ENCODE measurements at regions not wholly inside any gene's neighbourhood (a gene's known extent, or its start where the extent isn't known, plus 50 kb on each side); places are given as distances from the start of the nearest gene placed in this dataset.
"Not testable (repeated sequence)": the region's sequence is repeated elsewhere in the genome, so short reads cannot be mapped to it uniquely, and the experiment has no call there.

GRCh38 chr13:74536649-74537048 lies 402.4 kb upstream of the KLF12 start:
- H3K27ac Mint-ChIP-seq; H3K9me3 ChIP-seq; H3K36me3 ChIP-seq (ENCODE audit: control insufficient read depth in 2 of 2, extremely low read depth in 1 of 2, insufficient read depth in 1 of 2, low read length in 1 of 2); POLR2A ChIA-PET; H3K4me1 ChIP-seq (ENCODE audit: control insufficient read depth in 1 of 2, extremely low read depth in 1 of 2, insufficient read depth in 2 of 2, low read length in 2 of 2); H3K27me3 ChIP-seq (replicated peaks in 1 of 2; ENCODE audit: control insufficient read depth in 2 of 2, extremely low read depth in 1 of 2, insufficient read depth in 2 of 2, low read length in 1 of 2); H3K9me3 Mint-ChIP-seq; H3K27ac ChIP-seq (ENCODE audit: low read length); DNase-seq; ATAC-seq (replicated peaks in 1 of 4); H3K4me1 Mint-ChIP-seq; H3K36me3 Mint-ChIP-seq; H3K4me3 Mint-ChIP-seq; H3K27me3 Mint-ChIP-seq; H3K4me3 ChIP-seq (ENCODE audit: control insufficient read depth in 1 of 2, extremely low read depth in 1 of 2, low read length in 1 of 2); CTCF ChIA-PET: not testable (repeated sequence)
- 82% methylated on average over 7 of the region's 11 CpGs for WGBS (ENCODE audit: insufficient coverage)

GRCh38 chr13:74533226-74533625 lies 399.0 kb upstream of the KLF12 start:
- CTCF ChIA-PET = no interaction called here
- H3K4me1 Mint-ChIP-seq = no peaks in the 10 kb centered on the region

GRCh38 chr13:74530011-74530410 lies 395.8 kb upstream of the KLF12 start:
- WGBS (ENCODE audit: insufficient coverage) = no CpG with 5 or more reads among the region's 1 CpG
- ChIA-PET POLR2A (interaction anchor here in 1 of 2 donors (0.7 kb wide), 1 partner anchor 714 kb away, joined by 7 read pairs; no protein-coding TSS in a partner anchor), CTCF (no interaction called here)
- Histone ChIP-seq H3K27me3 (replicated peaks in 1 of 2; ENCODE audit: control insufficient read depth in 2 of 2, extremely low read depth in 1 of 2, insufficient read depth in 2 of 2, low read length in 1 of 2) (no peaks in the 10 kb centered on the region), H3K9me3 (no peaks in the 10 kb centered on the region), H3K27ac (ENCODE audit: low read length) (no peak overlapping the region), H3K4me3 (ENCODE audit: control insufficient read depth in 1 of 2, extremely low read depth in 1 of 2, low read length in 1 of 2) (no peak overlapping the region), H3K36me3 (ENCODE audit: control insufficient read depth in 2 of 2, extremely low read depth in 1 of 2, insufficient read depth in 1 of 2, low read length in 1 of 2) (no peaks in the 10 kb centered on the region), H3K4me1 (ENCODE audit: control insufficient read depth in 1 of 2, extremely low read depth in 1 of 2, insufficient read depth in 2 of 2, low read length in 2 of 2) (no peaks in the 10 kb centered on the region)
- Mint-ChIP-seq H3K27ac (no peak overlapping the region), H3K9me3 (no peaks in the 10 kb centered on the region), H3K4me1 (no peaks in the 10 kb centered on the region), H3K27me3 (peaks cover 0 to 16% of the 10 kb centered on the region in 2 donors), H3K4me3 (no peak overlapping the region), H3K36me3 (no peaks in the 10 kb centered on the region)
- DNase-seq = no peak
- no peak for ATAC-seq (replicated peaks in 1 of 4)

More at GRCh38 chr13:74533226-74533625, 399.0 kb upstream of the KLF12 start:
- H3K27ac Mint-ChIP-seq = no peak overlapping the region
- Histone ChIP-seq H3K9me3 (no peaks in the 10 kb centered on the region), H3K27me3 (replicated peaks in 1 of 2; ENCODE audit: control insufficient read depth in 2 of 2, extremely low read depth in 1 of 2, insufficient read depth in 2 of 2, low read length in 1 of 2) (peaks cover 0 to 5% of the 10 kb centered on the region in 2 experiments), H3K36me3 (ENCODE audit: control insufficient read depth in 2 of 2, extremely low read depth in 1 of 2, insufficient read depth in 1 of 2, low read length in 1 of 2) (no peaks in the 10 kb centered on the region), H3K4me3 (ENCODE audit: control insufficient read depth in 1 of 2, extremely low read depth in 1 of 2, low read length in 1 of 2) (no peak overlapping the region), H3K4me1 (ENCODE audit: control insufficient read depth in 1 of 2, extremely low read depth in 1 of 2, insufficient read depth in 2 of 2, low read length in 2 of 2) (no peaks in the 10 kb centered on the region), H3K27ac (ENCODE audit: low read length) (no peak overlapping the region)
- WGBS (ENCODE audit: insufficient coverage) = no CpG with 5 or more reads among the region's 2 CpGs
- no peak for ATAC-seq (replicated peaks in 1 of 4)
- no peaks in the 10 kb centered on the region for H3K36me3 Mint-ChIP-seq
- no peak overlapping the region for H3K4me3 Mint-ChIP-seq
- H3K9me3 Mint-ChIP-seq = no peaks in the 10 kb centered on the region
- no peak for DNase-seq
- POLR2A ChIA-PET = no interaction called here
- H3K27me3 Mint-ChIP-seq = peaks cover 2 to 13% of the 10 kb centered on the region in 2 donors

GRCh38 chr13:74528734-74529513 lies 394.7 kb upstream of the KLF12 start:
- ATAC-seq (replicated peaks in 1 of 4) (no peak), DNase-seq (no peak)
- Mint-ChIP-seq H3K27ac (no peak overlapping the region), H3K27me3 (peaks cover 0 to 16% of the 10 kb centered on the region in 2 donors), H3K36me3 (no peaks in the 10 kb centered on the region), H3K4me3 (no peak overlapping the region), H3K9me3 (no peaks in the 10 kb centered on the region), H3K4me1 (no peaks in the 10 kb centered on the region)
- Histone ChIP-seq H3K27ac (ENCODE audit: low read length) (no peak overlapping the region), H3K4me1 (ENCODE audit: control insufficient read depth in 1 of 2, extremely low read depth in 1 of 2, insufficient read depth in 2 of 2, low read length in 2 of 2) (no peaks in the 10 kb centered on the region), H3K4me3 (ENCODE audit: control insufficient read depth in 1 of 2, extremely low read depth in 1 of 2, low read length in 1 of 2) (no peak overlapping the region), H3K36me3 (ENCODE audit: control insufficient read depth in 2 of 2, extremely low read depth in 1 of 2, insufficient read depth in 1 of 2, low read length in 1 of 2) (no peaks in the 10 kb centered on the region), H3K27me3 (replicated peaks in 1 of 2; ENCODE audit: control insufficient read depth in 2 of 2, extremely low read depth in 1 of 2, insufficient read depth in 2 of 2, low read length in 1 of 2) (no peaks in the 10 kb centered on the region), H3K9me3 (no peaks in the 10 kb centered on the region)
- WGBS (ENCODE audit: insufficient coverage) = no CpG with 5 or more reads among the region's 4 CpGs
- ChIA-PET CTCF (no interaction called here), POLR2A (interaction anchor here in 1 of 2 donors (0.7 kb wide), 1 partner anchor 713 kb away, joined by 7 read pairs; no protein-coding TSS in a partner anchor)

GRCh38 chr13:74523057-74523456 lies 388.9 kb upstream of the KLF12 start:
- no CpG with 5 or more reads among the region's 2 CpGs for WGBS (ENCODE audit: insufficient coverage)
- ATAC-seq (replicated peaks in 1 of 4) (no peak), DNase-seq (no peak)
- Histone ChIP-seq H3K27ac (ENCODE audit: low read length) (no peak overlapping the region), H3K36me3 (ENCODE audit: control insufficient read depth in 2 of 2, extremely low read depth in 1 of 2, insufficient read depth in 1 of 2, low read length in 1 of 2) (no peaks in the 10 kb centered on the region), H3K9me3 (no peaks in the 10 kb centered on the region), H3K4me3 (ENCODE audit: control insufficient read depth in 1 of 2, extremely low read depth in 1 of 2, low read length in 1 of 2) (no peak overlapping the region), H3K4me1 (ENCODE audit: control insufficient read depth in 1 of 2, extremely low read depth in 1 of 2, insufficient read depth in 2 of 2, low read length in 2 of 2) (no peaks in the 10 kb centered on the region), H3K27me3 (replicated peaks in 1 of 2; ENCODE audit: control insufficient read depth in 2 of 2, extremely low read depth in 1 of 2, insufficient read depth in 2 of 2, low read length in 1 of 2) (no peaks in the 10 kb centered on the region)
- H3K27ac Mint-ChIP-seq = no peak overlapping the region
- H3K4me3 Mint-ChIP-seq = no peak overlapping the region
- H3K36me3 Mint-ChIP-seq = no peaks in the 10 kb centered on the region
- H3K9me3 Mint-ChIP-seq = no peaks in the 10 kb centered on the region
- H3K27me3 Mint-ChIP-seq = peaks cover 0 to 7% of the 10 kb centered on the region in 2 donors
- ChIA-PET POLR2A (no interaction called here), CTCF (no interaction called here)
- peaks cover 0 to 2% (median 0%) of the 10 kb centered on the region in 3 donors for H3K4me1 Mint-ChIP-seq

GRCh38 chr13:74511523-74511922 lies 377.3 kb upstream of the KLF12 start:
- no peaks in the 10 kb centered on the region for H3K4me1 Mint-ChIP-seq
- peaks cover 0 to 3% of the 10 kb centered on the region in 2 experiments for H3K27me3 ChIP-seq (replicated peaks in 1 of 2; ENCODE audit: control insufficient read depth in 2 of 2, extremely low read depth in 1 of 2, insufficient read depth in 2 of 2, low read length in 1 of 2)
- no peak for ATAC-seq (replicated peaks in 1 of 4)
- H3K36me3 ChIP-seq (ENCODE audit: control insufficient read depth in 2 of 2, extremely low read depth in 1 of 2, insufficient read depth in 1 of 2, low read length in 1 of 2) = no peaks in the 10 kb centered on the region
- no peaks in the 10 kb centered on the region for H3K4me1 ChIP-seq (ENCODE audit: control insufficient read depth in 1 of 2, extremely low read depth in 1 of 2, insufficient read depth in 2 of 2, low read length in 2 of 2)
- no peaks in the 10 kb centered on the region for H3K36me3 Mint-ChIP-seq
- ChIA-PET CTCF (no interaction called here), POLR2A (no interaction called here)
- no CpG with 5 or more reads among the region's 3 CpGs for WGBS (ENCODE audit: insufficient coverage)
- H3K27ac ChIP-seq (ENCODE audit: low read length) = no peak overlapping the region
- H3K4me3 Mint-ChIP-seq = no peak overlapping the region
- no peak overlapping the region for H3K27ac Mint-ChIP-seq
- DNase-seq = no peak
- no peaks in the 10 kb centered on the region for H3K9me3 ChIP-seq
- peaks cover 2 to 15% of the 10 kb centered on the region in 2 donors for H3K27me3 Mint-ChIP-seq
- peaks cover 6 to 7% (median 6%) of the 10 kb centered on the region in 3 donors for H3K9me3 Mint-ChIP-seq
- H3K4me3 ChIP-seq (ENCODE audit: control insufficient read depth in 1 of 2, extremely low read depth in 1 of 2, low read length in 1 of 2) = no peak overlapping the region
